Glutamatergic neuron (in vitro differentiated cells): ENCODE measurements at regions not wholly inside any gene's neighbourhood (a gene's known extent, or its start where the extent isn't known, plus 50 kb on each side); places are given as distances from the start of the nearest gene placed in this dataset.

Source experiments
- DNase-seq: peaks from one replicate; pipeline ENCODE4 v3.0.0; 2022
- H3K27ac Mint-ChIP-seq: one replicate; pipeline ENCODE4 v1.8.0; 2020; ENCODE audit warnings: mild to moderate bottlenecking, mixed read lengths, inconsistent platforms; ENCODE audit not compliant: unreplicated experiment
- H3K27me3 Mint-ChIP-seq: one replicate; pipeline ENCODE4 v1.8.0; 2020; ENCODE audit warnings: mild to moderate bottlenecking, moderate library complexity, mixed read lengths, inconsistent platforms; ENCODE audit not compliant: unreplicated experiment
- H3K36me3 Mint-ChIP-seq: one replicate; pipeline ENCODE4 v1.8.0; 2020; ENCODE audit warnings: mild to moderate bottlenecking, mixed read lengths, inconsistent platforms; ENCODE audit not compliant: unreplicated experiment
- H3K4me1 Mint-ChIP-seq: one replicate; pipeline ENCODE4 v1.8.0; 2020; ENCODE audit warnings: mild to moderate bottlenecking, low read depth, mixed read lengths, inconsistent platforms; ENCODE audit not compliant: unreplicated experiment
- H3K4me3 Mint-ChIP-seq: one replicate; pipeline ENCODE4 v1.8.0; 2020; ENCODE audit warnings: mild to moderate bottlenecking, mixed read lengths, inconsistent platforms; ENCODE audit not compliant: unreplicated experiment
- H3K9me3 Mint-ChIP-seq: one replicate; pipeline ENCODE4 v1.8.0; 2020; ENCODE audit warnings: mild to moderate bottlenecking, moderate library complexity, mixed read lengths, inconsistent platforms; ENCODE audit not compliant: unreplicated experiment
- TF ChIP-seq, protein P1 (sequence below): fragments of 200-600 bp; sonication (generic); IDR thresholded peaks from one replicate; pipeline ENCODE4 v1.5.0; 2021; ENCODE audit not compliant: partially characterized antibody, unreplicated experiment

DNA sequence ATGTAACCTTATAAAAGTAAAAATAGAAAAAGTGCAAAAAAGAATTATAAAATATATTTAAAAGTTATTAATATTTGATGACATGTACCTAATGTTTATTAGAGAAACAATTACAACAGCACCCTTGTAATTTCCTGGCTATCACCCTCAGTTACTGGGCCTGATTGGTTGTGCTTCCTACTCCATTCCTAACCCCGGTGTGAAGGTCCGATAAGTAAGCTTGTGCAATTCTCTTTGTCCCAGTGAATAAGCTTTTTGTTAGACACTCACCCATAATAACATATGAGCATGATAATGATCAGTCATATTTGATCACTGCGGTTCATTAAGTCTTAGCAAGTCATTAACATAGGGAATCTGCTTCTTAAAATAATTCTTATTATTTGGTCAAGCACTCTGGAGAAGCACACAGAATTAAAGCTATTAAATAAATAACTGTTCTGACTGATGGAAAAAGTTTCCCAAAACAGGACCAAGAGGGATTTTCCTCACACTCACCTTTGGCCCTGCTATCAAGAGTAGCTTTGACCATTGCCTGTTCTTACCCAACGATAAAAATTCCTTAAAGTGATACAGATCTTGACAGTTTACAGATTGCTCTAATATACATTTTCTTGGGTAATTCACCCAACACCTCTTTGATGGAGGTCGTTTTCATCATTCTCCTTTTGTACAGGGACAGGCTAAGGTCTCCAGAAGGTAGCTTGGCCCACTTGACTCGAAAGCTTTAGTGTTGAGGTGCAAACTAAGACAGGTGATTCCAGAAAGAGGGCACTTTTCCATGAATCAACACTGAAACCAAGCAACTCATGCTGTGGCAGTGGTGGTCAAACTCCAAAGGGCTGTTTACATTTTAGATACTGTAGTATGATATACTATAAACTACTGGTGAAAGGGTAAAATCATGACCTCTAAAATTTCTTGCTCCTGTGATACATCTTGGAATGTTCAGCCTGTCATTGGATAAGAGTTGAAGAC is 543.0 kb upstream of the KCNMB2 start:
- Mint-ChIP-seq H3K9me3 (no peaks in the 10 kb centered on the region), H3K4me3 (no peak overlapping the region), H3K36me3 (no peaks in the 10 kb centered on the region), H3K4me1 (no peaks in the 10 kb centered on the region), H3K27me3 (no peaks in the 10 kb centered on the region), H3K27ac (no peak overlapping the region)
- TF ChIP-seq, protein P1, sequence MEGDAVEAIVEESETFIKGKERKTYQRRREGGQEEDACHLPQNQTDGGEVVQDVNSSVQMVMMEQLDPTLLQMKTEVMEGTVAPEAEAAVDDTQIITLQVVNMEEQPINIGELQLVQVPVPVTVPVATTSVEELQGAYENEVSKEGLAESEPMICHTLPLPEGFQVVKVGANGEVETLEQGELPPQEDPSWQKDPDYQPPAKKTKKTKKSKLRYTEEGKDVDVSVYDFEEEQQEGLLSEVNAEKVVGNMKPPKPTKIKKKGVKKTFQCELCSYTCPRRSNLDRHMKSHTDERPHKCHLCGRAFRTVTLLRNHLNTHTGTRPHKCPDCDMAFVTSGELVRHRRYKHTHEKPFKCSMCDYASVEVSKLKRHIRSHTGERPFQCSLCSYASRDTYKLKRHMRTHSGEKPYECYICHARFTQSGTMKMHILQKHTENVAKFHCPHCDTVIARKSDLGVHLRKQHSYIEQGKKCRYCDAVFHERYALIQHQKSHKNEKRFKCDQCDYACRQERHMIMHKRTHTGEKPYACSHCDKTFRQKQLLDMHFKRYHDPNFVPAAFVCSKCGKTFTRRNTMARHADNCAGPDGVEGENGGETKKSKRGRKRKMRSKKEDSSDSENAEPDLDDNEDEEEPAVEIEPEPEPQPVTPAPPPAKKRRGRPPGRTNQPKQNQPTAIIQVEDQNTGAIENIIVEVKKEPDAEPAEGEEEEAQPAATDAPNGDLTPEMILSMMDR: no peak
- DNase-seq: no peak

DNA sequence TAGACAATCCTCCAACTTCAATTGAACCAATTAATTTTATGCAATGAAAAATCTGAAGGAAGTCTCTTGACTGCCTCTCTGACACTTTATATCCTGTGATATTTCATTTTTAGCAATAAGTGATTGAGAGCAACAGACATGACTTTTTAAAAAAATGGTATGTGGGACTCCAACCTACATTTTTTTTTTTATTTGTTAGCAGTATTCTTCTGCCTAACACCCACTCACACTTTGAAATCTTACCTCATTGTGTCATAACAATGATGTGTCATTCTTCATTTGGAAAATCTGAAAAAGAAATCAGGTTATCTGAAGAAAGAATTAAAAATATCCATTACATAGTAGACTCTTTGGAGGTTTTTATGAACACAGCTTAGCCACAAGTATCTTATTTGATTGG is 541.3 kb upstream of the KCNMB2 start:
- Mint-ChIP-seq H3K36me3 (peaks cover 6% of the 10 kb centered on the region), H3K4me1 (no peaks in the 10 kb centered on the region), H3K27me3 (no peaks in the 10 kb centered on the region), H3K4me3 (no peak overlapping the region), H3K27ac (no peak overlapping the region), H3K9me3 (no peaks in the 10 kb centered on the region)
- TF ChIP-seq, protein P1: no peak
- DNase-seq: no peak

DNA sequence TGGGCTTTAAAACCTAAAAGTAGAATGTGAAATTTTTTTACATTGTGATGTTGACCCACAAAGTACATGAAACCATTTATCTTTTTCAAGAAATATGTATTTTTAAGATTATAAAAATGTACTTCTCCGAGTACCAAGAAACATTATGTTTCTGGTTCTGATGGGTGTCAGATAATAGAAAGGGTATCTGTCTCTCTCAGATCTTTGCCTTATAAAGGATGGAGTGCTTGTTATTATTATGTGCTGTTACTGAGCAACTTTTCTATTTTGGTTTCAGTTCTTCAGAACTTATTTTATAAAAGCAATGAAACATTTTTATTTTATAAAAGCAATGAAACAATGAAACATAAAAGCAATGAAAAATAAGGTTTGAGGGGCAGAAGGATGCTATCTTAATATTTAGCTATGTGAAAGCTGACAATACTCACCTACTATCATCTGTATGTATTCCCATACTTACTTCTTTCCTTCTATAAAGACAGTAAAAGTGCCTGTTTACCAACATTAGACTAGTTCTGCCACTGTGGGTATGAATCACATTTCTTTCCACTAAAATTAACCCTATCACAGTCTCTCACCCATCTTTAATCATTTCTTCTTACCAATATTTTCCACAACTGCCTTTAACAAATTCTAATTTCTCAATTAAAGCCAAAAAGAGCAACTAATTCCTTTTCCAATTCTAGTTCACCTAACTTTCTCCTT is 540.7 kb upstream of the KCNMB2 start:
- Mint-ChIP-seq H3K9me3 (no peaks in the 10 kb centered on the region), H3K27ac (no peak overlapping the region), H3K4me1 (no peaks in the 10 kb centered on the region), H3K36me3 (peaks cover 6% of the 10 kb centered on the region), H3K4me3 (no peak overlapping the region), H3K27me3 (no peaks in the 10 kb centered on the region)
- TF ChIP-seq, protein P1: no peak
- no peak for DNase-seq

DNA sequence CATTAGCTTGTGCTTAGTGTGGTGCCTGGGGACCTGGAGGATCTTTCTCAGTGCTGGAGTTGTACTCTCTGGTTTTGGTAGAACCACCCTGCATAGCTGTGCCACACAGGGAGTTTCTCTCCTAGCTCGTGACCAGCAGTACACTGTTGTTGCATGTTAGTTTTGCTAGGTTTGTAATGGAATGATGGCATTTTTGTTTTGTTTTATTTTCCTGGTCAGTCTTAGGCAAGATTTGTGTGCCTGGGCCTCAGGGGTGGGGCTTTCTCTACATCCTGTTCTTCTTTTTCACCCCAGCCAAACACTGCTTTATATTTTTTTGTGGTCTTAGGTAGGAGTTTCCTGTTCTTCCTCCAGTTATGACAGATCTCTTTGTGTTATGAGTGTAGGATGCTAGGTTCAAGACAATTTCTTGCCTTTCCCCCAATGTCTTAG is 534.5 kb upstream of the KCNMB2 start:
- H3K36me3 Mint-ChIP-seq: peaks cover 6% of the 10 kb centered on the region
- H3K4me3 Mint-ChIP-seq: peak overlapping the region; percentile 50
- peaks cover 2% of the 10 kb centered on the region for H3K27me3 Mint-ChIP-seq
- TF ChIP-seq, protein P1: no peak
- no peak for DNase-seq
- H3K27ac Mint-ChIP-seq: no peak overlapping the region
- peaks cover 4% of the 10 kb centered on the region for H3K9me3 Mint-ChIP-seq
- H3K4me1 Mint-ChIP-seq: peaks cover 10% of the 10 kb centered on the region

DNA sequence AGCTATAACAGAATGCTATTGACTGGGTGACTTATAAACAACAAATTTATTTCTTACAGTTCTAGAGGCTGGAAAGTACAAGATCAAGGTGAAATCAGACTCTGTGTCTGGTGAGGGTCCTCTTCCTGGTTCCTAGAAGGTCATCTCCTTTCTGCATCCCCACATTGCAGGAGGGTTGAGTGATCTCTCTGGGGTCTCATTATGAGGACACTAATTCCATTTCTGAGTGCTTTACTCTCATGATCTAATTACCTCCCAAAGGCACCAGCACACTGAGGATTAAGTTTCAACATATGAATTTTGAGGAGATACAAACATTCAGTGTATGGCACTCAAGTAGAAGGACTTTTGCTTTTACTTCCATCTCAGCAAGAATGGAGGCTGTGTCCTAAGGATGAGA is 534.1 kb upstream of the KCNMB2 start:
- peaks cover 6% of the 10 kb centered on the region for H3K36me3 Mint-ChIP-seq
- peaks cover 2% of the 10 kb centered on the region for H3K27me3 Mint-ChIP-seq
- no peak for DNase-seq
- H3K27ac Mint-ChIP-seq: no peak overlapping the region
- H3K4me1 Mint-ChIP-seq: peaks cover 10% of the 10 kb centered on the region
- H3K9me3 Mint-ChIP-seq: peaks cover 4% of the 10 kb centered on the region
- H3K4me3 Mint-ChIP-seq: no peak overlapping the region
- TF ChIP-seq, protein P1: no peak
